ENCODE measurements at regions not wholly inside any gene's neighbourhood (a gene's known extent, or its start where the extent isn't known, plus 50 kb on each side); places are given as distances from the start of the nearest gene placed in this dataset.

DNA sequence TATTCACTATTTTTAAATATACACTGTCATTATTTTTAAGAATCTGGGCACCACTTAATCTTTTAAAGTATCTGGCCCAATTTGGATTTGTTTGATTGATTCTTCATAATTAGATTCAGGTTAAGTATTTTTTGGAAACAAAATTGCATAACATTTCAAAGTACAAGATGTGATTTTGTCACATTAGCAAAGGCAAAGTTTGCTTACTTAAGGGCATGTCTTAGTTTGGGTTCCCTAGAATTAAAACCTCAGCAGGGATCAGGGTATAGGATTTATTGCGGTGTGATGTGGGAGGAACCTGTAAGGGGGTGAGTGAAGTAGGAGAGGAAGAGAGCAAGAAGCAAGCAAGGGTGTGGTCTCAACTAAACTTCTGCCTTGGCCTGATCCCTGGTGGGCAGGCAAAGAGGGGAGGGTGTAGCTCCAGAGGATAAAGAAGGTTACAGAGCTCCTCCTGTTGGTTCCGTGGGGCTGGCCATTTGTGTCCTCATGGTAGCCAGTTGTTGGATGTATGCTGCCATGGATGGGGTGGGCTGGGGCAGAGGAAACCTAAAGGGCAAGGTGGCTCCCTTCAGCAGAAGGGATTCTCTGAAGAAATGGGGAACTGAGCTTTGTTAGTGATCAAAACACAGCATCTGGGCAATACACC, 668.7 kb upstream of the SLC35B3 start:
- H3K4me2 ChIP-seq (ENCODE audit: insufficient read depth, insufficient read length, low read length), result no peak overlapping the region
- no peaks in the 10 kb centered on the region for H3K79me2 ChIP-seq (ENCODE audit: insufficient read depth, low read length)
- peaks cover 2% of the 10 kb centered on the region; the same call in 1 of the 2 replicates for H3K27me3 Mint-ChIP-seq (ENCODE audit: low read depth)
- H3K4me1 ChIP-seq (ENCODE audit: insufficient read depth, low read length), result no peaks in the 10 kb centered on the region
- no peak overlapping the region for H3K18ac ChIP-seq (ENCODE audit: insufficient read length, low read depth, low read length)
- H2BK15ac ChIP-seq (ENCODE audit: low read depth, low read length), result no peak overlapping the region
- no CpG with 5 or more reads among the region's 2 CpGs for WGBS (ENCODE audit: extremely low coverage, insufficient read length, low lambda C conversion rate)
- no peak overlapping the region for H3K4ac ChIP-seq (ENCODE audit: low read depth, low read length)
- no peak overlapping the region for H2BK12ac ChIP-seq (ENCODE audit: insufficient read length, low read depth, low read length)
- no peak overlapping the region for H3K4me3 Mint-ChIP-seq
- H3T11ph ChIP-seq (ENCODE audit: low read length), result no peak overlapping the region
- H4K91ac ChIP-seq (ENCODE audit: insufficient read length, low read depth, low read length), result no peak overlapping the region
- no peak overlapping the region for H2BK20ac ChIP-seq (ENCODE audit: low read depth, low read length, poor library complexity, severe bottlenecking)
- no peaks in the 10 kb centered on the region for H3K4me1 Mint-ChIP-seq
- H3K27me3 ChIP-seq (ENCODE audit: insufficient read depth, low read length), result no peaks in the 10 kb centered on the region
- H2BK120ac ChIP-seq (ENCODE audit: low read depth, low read length, poor library complexity, severe bottlenecking), result no peak overlapping the region
- no peaks in the 10 kb centered on the region for H3K9me3 ChIP-seq (ENCODE audit: control insufficient read depth, low read depth, low read length)
- no peaks in the 10 kb centered on the region for H4K20me1 ChIP-seq (ENCODE audit: control insufficient read depth, insufficient read depth, insufficient read length)
- H3K79me1 ChIP-seq (ENCODE audit: insufficient read depth, low read depth, low read length, poor library complexity, severe bottlenecking), result no peaks in the 10 kb centered on the region
- no peaks in the 10 kb centered on the region; a peak in 1 of 5 replicates for H3K9me3 Mint-ChIP-seq
- H3K36me3 Mint-ChIP-seq (ENCODE audit: insufficient read depth in 1 of 3, low read depth in 3 of 3), result no peaks in the 10 kb centered on the region
- no peak overlapping the region for H2AK5ac ChIP-seq (ENCODE audit: insufficient read length, low read length)
- no peak overlapping the region for H2AFZ ChIP-seq (ENCODE audit: low read length)
- no peak overlapping the region for H3K56ac ChIP-seq (ENCODE audit: insufficient read length, low read depth, low read length)
- no peak overlapping the region for H3K14ac ChIP-seq (ENCODE audit: insufficient read depth, low read length)
- no peak overlapping the region for H3K27ac ChIP-seq (ENCODE audit: insufficient read length, low read depth, low read length)
- TF ChIP-seq, protein P1, sequence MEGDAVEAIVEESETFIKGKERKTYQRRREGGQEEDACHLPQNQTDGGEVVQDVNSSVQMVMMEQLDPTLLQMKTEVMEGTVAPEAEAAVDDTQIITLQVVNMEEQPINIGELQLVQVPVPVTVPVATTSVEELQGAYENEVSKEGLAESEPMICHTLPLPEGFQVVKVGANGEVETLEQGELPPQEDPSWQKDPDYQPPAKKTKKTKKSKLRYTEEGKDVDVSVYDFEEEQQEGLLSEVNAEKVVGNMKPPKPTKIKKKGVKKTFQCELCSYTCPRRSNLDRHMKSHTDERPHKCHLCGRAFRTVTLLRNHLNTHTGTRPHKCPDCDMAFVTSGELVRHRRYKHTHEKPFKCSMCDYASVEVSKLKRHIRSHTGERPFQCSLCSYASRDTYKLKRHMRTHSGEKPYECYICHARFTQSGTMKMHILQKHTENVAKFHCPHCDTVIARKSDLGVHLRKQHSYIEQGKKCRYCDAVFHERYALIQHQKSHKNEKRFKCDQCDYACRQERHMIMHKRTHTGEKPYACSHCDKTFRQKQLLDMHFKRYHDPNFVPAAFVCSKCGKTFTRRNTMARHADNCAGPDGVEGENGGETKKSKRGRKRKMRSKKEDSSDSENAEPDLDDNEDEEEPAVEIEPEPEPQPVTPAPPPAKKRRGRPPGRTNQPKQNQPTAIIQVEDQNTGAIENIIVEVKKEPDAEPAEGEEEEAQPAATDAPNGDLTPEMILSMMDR (conservative IDR thresholded peaks at IDR 0.05), result peak; percentile 19; the same call in 2 of the 3 replicates
- H2BK5ac ChIP-seq (ENCODE audit: insufficient read length, low read length), result no peak overlapping the region
- no peak overlapping the region for H4K5ac ChIP-seq (ENCODE audit: insufficient read length, low read depth, low read length)
- H3K23ac ChIP-seq (ENCODE audit: insufficient read length, low read depth, low read length), result no peak overlapping the region
- no peaks in the 10 kb centered on the region for H3K23me2 ChIP-seq (ENCODE audit: insufficient read length, low read depth, low read length, poor library complexity, severe bottlenecking)
- 0 out of 7 replicates have a peak overlapping the region, but pooled peaks of 1 of the 3 experiments have one; percentile 7 for H3K27ac Mint-ChIP-seq
- no peak overlapping the region for H4K8ac ChIP-seq (replicated peaks; ENCODE audit: insufficient read length, low read depth, low read length)
- DNase-seq, result peak; percentile 50
- H3K9ac ChIP-seq (ENCODE audit: extremely low read depth, insufficient read length, low read length), result no peak overlapping the region

Measured in H9 (cell line).